Smooth muscle cell (in vitro differentiated cells): ENCODE measurements at regions not wholly inside any gene's neighbourhood (a gene's known extent, or its start where the extent isn't known, plus 50 kb on each side); places are given as distances from the start of the nearest gene placed in this dataset.
A peak's percentile ranks its signal among the peaks of the same experiment; 100 is the strongest.
"Not testable (repeated sequence)": the region's sequence is repeated elsewhere in the genome, so short reads cannot be mapped to it uniquely, and the experiment has no call there.

Source experiments
- DNase-seq: peaks from one replicate; lab custom pipeline; 2025; ENCODE audit not compliant: unreplicated experiment; lab: John Stamatoyannopoulos, UW
- H2AFZ ChIP-seq: fragments of 200-600 bp; sonication (generic); 2 replicates; pipeline ENCODE4 v1.6.0; 2016; ENCODE audit warnings: antibody characterized with exemption, low read depth, mild to moderate bottlenecking
- H3F3A ChIP-seq: fragments of 200-600 bp; sonication (generic); 2 replicates; pipeline ENCODE4 v1.6.0; 2017; ENCODE audit warnings: antibody characterized with exemption, low read depth
- H3K27ac ChIP-seq: fragments of 200-600 bp; sonication (generic); 2 replicates; pipeline ENCODE4 v1.5.1; 2016; ENCODE audit warnings: low read depth, mild to moderate bottlenecking
- H3K27me3 ChIP-seq: fragments of 200-600 bp; sonication (generic); 2 replicates; pipeline ENCODE4 v1.6.1; 2016; ENCODE audit warnings: low read depth, mild to moderate bottlenecking
- H3K36me3 ChIP-seq: fragments of 200-600 bp; sonication (generic); 2 replicates; pipeline ENCODE4 v1.5.1; 2016; ENCODE audit warnings: low read depth
- H3K4me1 ChIP-seq: fragments of 200-600 bp; sonication (generic); 2 replicates; pipeline ENCODE4 v1.5.1; 2016; ENCODE audit warnings: low read depth
- H3K4me2 ChIP-seq: fragments of 200-600 bp; sonication (generic); 2 replicates; pipeline ENCODE4 v1.6.0; 2016; ENCODE audit warnings: mild to moderate bottlenecking
- H3K4me3 ChIP-seq: fragments of 200-600 bp; sonication (generic); 2 replicates; pipeline ENCODE4 v1.5.1; 2016; ENCODE audit warnings: mild to moderate bottlenecking
- H3K79me2 ChIP-seq: fragments of 200-600 bp; sonication (generic); 2 replicates; pipeline ENCODE4 v1.6.0; 2016; ENCODE audit warnings: low read depth, mild to moderate bottlenecking
- H3K9ac ChIP-seq: fragments of 200-600 bp; sonication (generic); 2 replicates; pipeline ENCODE4 v1.6.0; 2016; ENCODE audit warnings: low read depth
- H3K9me3 ChIP-seq: fragments of 200-600 bp; sonication (generic); replicated peaks from 2 replicates; pipeline ENCODE4 v1.5.1; 2016; ENCODE audit warnings: low read depth
- H4K20me1 ChIP-seq: fragments of 200-600 bp; sonication (generic); 2 replicates; pipeline ENCODE4 v1.6.0; 2016; ENCODE audit warnings: low read depth
- WGBS: methylation state at CpG from one replicate; pipeline ENCODE4 v1.1.7; 2016; ENCODE audit warnings: low lambda C conversion rate; 5-methylcytosine and 5-hydroxymethylcytosine counted together
- TF ChIP-seq, protein P1 (sequence below): fragments of 200-600 bp; sonication (generic); IDR thresholded peaks from 2 replicates; pipeline ENCODE4 v1.5.1; 2017; ENCODE audit warnings: borderline replicate concordance, mild to moderate bottlenecking, antibody characterized with exemption; ENCODE audit not compliant: insufficient read depth, poor library complexity, severe bottlenecking

GRCh38 chr11:72521664-72522063 is 87.3 kb upstream of the CLPB start:
- TF ChIP-seq, protein P1, sequence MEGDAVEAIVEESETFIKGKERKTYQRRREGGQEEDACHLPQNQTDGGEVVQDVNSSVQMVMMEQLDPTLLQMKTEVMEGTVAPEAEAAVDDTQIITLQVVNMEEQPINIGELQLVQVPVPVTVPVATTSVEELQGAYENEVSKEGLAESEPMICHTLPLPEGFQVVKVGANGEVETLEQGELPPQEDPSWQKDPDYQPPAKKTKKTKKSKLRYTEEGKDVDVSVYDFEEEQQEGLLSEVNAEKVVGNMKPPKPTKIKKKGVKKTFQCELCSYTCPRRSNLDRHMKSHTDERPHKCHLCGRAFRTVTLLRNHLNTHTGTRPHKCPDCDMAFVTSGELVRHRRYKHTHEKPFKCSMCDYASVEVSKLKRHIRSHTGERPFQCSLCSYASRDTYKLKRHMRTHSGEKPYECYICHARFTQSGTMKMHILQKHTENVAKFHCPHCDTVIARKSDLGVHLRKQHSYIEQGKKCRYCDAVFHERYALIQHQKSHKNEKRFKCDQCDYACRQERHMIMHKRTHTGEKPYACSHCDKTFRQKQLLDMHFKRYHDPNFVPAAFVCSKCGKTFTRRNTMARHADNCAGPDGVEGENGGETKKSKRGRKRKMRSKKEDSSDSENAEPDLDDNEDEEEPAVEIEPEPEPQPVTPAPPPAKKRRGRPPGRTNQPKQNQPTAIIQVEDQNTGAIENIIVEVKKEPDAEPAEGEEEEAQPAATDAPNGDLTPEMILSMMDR = no peak
- no peaks in the 10 kb centered on the region for H3K79me2 ChIP-seq
- WGBS = 94% methylated on average over 1 of the region's 1 CpG
- no peaks in the 10 kb centered on the region for H3K9me3 ChIP-seq
- H3K27me3 ChIP-seq = no peaks in the 10 kb centered on the region
- no peak overlapping the region for H3K9ac ChIP-seq
- no peaks in the 10 kb centered on the region for H3K36me3 ChIP-seq
- DNase-seq = no peak
- no peak overlapping the region for H3K27ac ChIP-seq
- H2AFZ ChIP-seq = no peak overlapping the region
- H3K4me1 ChIP-seq = no peaks in the 10 kb centered on the region
- no peaks in the 10 kb centered on the region for H4K20me1 ChIP-seq
- no peaks in the 10 kb centered on the region for H3F3A ChIP-seq
- no peak overlapping the region for H3K4me2 ChIP-seq
- no peak overlapping the region for H3K4me3 ChIP-seq

GRCh38 chr11:72520815-72521214 is 86.5 kb upstream of the CLPB start:
- H3K79me2 ChIP-seq = no peaks in the 10 kb centered on the region
- WGBS = 97% methylated on average over 5 of the region's 5 CpGs
- no peak overlapping the region for H2AFZ ChIP-seq
- TF ChIP-seq, protein P1 = no peak
- H3K4me3 ChIP-seq = no peak overlapping the region
- H3K4me1 ChIP-seq = no peaks in the 10 kb centered on the region
- no peaks in the 10 kb centered on the region for H3K9me3 ChIP-seq
- H3F3A ChIP-seq = no peaks in the 10 kb centered on the region
- no peaks in the 10 kb centered on the region for H3K27me3 ChIP-seq
- no peak for DNase-seq
- H3K36me3 ChIP-seq = no peaks in the 10 kb centered on the region
- no peaks in the 10 kb centered on the region for H4K20me1 ChIP-seq
- H3K9ac ChIP-seq = no peak overlapping the region
- H3K27ac ChIP-seq = no peak overlapping the region
- H3K4me2 ChIP-seq = no peak overlapping the region

- H3K4me2 ChIP-seq, H3K9me3 ChIP-seq, H3K4me3 ChIP-seq, H4K20me1 ChIP-seq, H3K36me3 ChIP-seq, H3F3A ChIP-seq, H3K4me1 ChIP-seq, DNase-seq, H3K27me3 ChIP-seq, H3K9ac ChIP-seq, H2AFZ ChIP-seq, H3K27ac ChIP-seq, H3K79me2 ChIP-seq: not testable (repeated sequence)
- WGBS = 85% methylated on average over 2 of the region's 2 CpGs
Measured at GRCh38 chr11:72519882-72520281, 85.6 kb upstream of the CLPB start.

- Histone ChIP-seq H3K27me3 (no peaks in the 10 kb centered on the region), H4K20me1 (no peaks in the 10 kb centered on the region), H3K27ac (no peak overlapping the region), H3K9ac (no peak overlapping the region), H3K36me3 (no peaks in the 10 kb centered on the region), H3K79me2 (no peaks in the 10 kb centered on the region), H2AFZ (peak overlapping the region; percentile 55), H3K4me2 (peak overlapping the region; percentile 62), H3F3A (no peaks in the 10 kb centered on the region), H3K4me1 (no peaks in the 10 kb centered on the region), H3K4me3 (peak overlapping the region; percentile 12), H3K9me3 (no peaks in the 10 kb centered on the region)
- TF ChIP-seq, protein P1 = no peak
- DNase-seq = no peak
- whole genome bisulfite sequencing = 67% methylated on average over 8 of the region's 8 CpGs
Measured at GRCh38 chr11:72519220-72519881, 85.0 kb upstream of the CLPB start.
